PC-9 (cell line): ENCODE measurements at regions not wholly inside any gene's neighbourhood (a gene's known extent, or its start where the extent isn't known, plus 50 kb on each side); places are given as distances from the start of the nearest gene placed in this dataset.

Experiments
- BruUV-seq: library from RNA; stranded (reverse); fragments of 400-500 nt; replicated peaks from 2 replicates; lab custom pipeline; 2021; lab: Mats Ljungman, UMichigan
- CTCF ChIA-PET: fragments of 300-600 bp; sonication (Branson Sonifier 250); formaldehyde crosslinking; loops from one replicate; lab custom pipeline; 2022; ENCODE audit warnings: antibody characterized with exemption; lab: Charles Lee
- POLR2A ChIA-PET: fragments of 300-600 bp; sonication (Branson Sonifier 250); formaldehyde crosslinking; loops from one replicate; lab custom pipeline; 2022; ENCODE audit warnings: antibody characterized with exemption; ENCODE audit not compliant: unreplicated experiment; lab: Charles Lee
- DNase-seq, 2 experiments: peaks; one replicate each; pipeline versions ENCODE4 v3.0.0 to v3.0.0-alpha.2; 2015 to 2022; ENCODE audit warnings: mixed read lengths in 1 of 2
- H2AFZ ChIP-seq: fragments of 200-600 bp; sonication (generic); 2 replicates; pipeline ENCODE4 v1.8.1; 2017; ENCODE audit warnings: antibody characterized with exemption
- H3F3A ChIP-seq: fragments of 200-600 bp; sonication (generic); 2 replicates; pipeline ENCODE4 v1.8.1; 2017; ENCODE audit warnings: antibody characterized with exemption, mild to moderate bottlenecking, low read depth; ENCODE audit not compliant: insufficient read depth
- H3K27ac ChIP-seq: fragments of 200-600 bp; sonication (generic); 2 replicates; pipeline ENCODE4 v1.6.1; 2016; ENCODE audit warnings: mixed run types
- H3K27me3 ChIP-seq: fragments of 200-600 bp; sonication (generic); 2 replicates; pipeline ENCODE4 v1.6.1; 2016; ENCODE audit warnings: low read depth, mixed run types; ENCODE audit not compliant: insufficient read depth
- H3K36me3 ChIP-seq: fragments of 200-600 bp; sonication (generic); 2 replicates; pipeline ENCODE4 v1.6.1; 2016; ENCODE audit warnings: low read depth, mixed run types
- H3K4me1 ChIP-seq: fragments of 200-600 bp; sonication (generic); replicated peaks from 2 replicates; pipeline ENCODE4 v1.6.1; 2016; ENCODE audit warnings: mixed run types; ENCODE audit not compliant: insufficient read depth
- H3K4me2 ChIP-seq: fragments of 200-600 bp; sonication (generic); 2 replicates; pipeline ENCODE4 v1.6.1; 2017; ENCODE audit warnings: mixed run types
- H3K4me3 ChIP-seq: fragments of 200-600 bp; sonication (generic); 2 replicates; pipeline ENCODE4 v1.6.1; 2016; ENCODE audit warnings: mixed run types
- H3K79me2 ChIP-seq: fragments of 200-600 bp; sonication (generic); 2 replicates; pipeline ENCODE4 v1.6.1; 2017; ENCODE audit warnings: low read depth, mixed run types
- H3K9me2 ChIP-seq: fragments of 200-600 bp; sonication (generic); 2 replicates; pipeline ENCODE4 v1.8.1; 2017; ENCODE audit warnings: mild to moderate bottlenecking; ENCODE audit not compliant: insufficient read depth
- H3K9me3 ChIP-seq: fragments of 200-600 bp; sonication (generic); 2 replicates; pipeline ENCODE4 v1.8.1; 2016; ENCODE audit warnings: low read depth; ENCODE audit not compliant: insufficient read depth
- H4K20me1 ChIP-seq: fragments of 200-600 bp; sonication (generic); 2 replicates; pipeline ENCODE4 v1.8.1; 2017; ENCODE audit not compliant: insufficient read depth
- EZH2 ChIP-seq: fragments of 200-600 bp; sonication (generic); IDR thresholded peaks from 2 replicates; pipeline ENCODE4 v1.8.0; 2017; ENCODE audit warnings: antibody characterized with exemption, low read depth
- intact Hi-C: fragments of 100-400 bp; cut with micrococcal nuclease; formaldehyde crosslinking; loops from one replicate; pipeline ENCODE4 v1.10.0; 2022; ENCODE audit not compliant: unreplicated experiment
- TF ChIP-seq, protein P1 (sequence below): fragments of 200-600 bp; sonication (generic); conservative IDR thresholded peaks from 2 replicates; pipeline ENCODE4 v1.6.1; 2017; ENCODE audit warnings: mixed run types, antibody characterized with exemption, mild to moderate bottlenecking, moderate library complexity

DNA sequence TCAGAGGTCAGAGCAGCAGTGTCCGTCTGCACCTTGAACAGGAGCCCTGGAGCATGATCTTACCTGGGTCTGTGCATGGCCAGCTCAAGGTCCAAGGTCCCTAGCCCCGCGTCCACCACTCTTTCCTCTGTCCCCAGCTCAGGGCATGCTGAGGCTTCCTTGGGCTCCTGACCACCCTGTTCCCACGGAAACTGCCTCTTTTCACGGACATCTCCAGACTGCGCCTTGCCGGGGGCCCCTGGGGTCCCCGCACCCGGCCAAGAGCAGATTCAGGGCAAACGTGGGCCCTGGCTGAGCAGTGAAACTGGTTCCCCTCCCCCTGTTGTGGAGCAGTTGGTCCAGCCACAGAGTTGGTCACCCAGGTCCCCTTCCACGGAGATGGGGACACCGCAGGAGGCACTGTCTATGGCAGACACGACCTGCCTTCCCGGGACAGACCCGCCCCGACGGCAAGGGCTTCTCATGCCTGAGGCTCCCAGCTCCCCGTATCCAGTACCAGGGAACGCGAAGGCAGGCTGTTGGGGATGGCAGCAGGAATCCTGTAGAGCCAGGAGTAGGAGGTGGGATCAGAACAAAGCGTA lies 217.4 kb upstream of the PPP2R2D start:
- BruUV-seq = no TSS peak
- no peaks in the 10 kb centered on the region for H3K79me2 ChIP-seq
- no peaks in the 10 kb centered on the region for H3K9me2 ChIP-seq
- no peak overlapping the region for H3K27ac ChIP-seq
- H3K36me3 ChIP-seq = no peaks in the 10 kb centered on the region
- no peak overlapping the region for H2AFZ ChIP-seq
- no peaks in the 10 kb centered on the region for H4K20me1 ChIP-seq
- ChIA-PET CTCF (no interaction called here), POLR2A (no interaction called here)
- intact Hi-C loops = no loop called here
- no peak overlapping the region for H3K4me3 ChIP-seq
- H3K9me3 ChIP-seq = no peaks in the 10 kb centered on the region
- H3K27me3 ChIP-seq = peaks cover 64% of the 10 kb centered on the region
- no peak overlapping the region for H3K4me2 ChIP-seq
- no peaks in the 10 kb centered on the region for H3F3A ChIP-seq
- TF ChIP-seq, protein P1, sequence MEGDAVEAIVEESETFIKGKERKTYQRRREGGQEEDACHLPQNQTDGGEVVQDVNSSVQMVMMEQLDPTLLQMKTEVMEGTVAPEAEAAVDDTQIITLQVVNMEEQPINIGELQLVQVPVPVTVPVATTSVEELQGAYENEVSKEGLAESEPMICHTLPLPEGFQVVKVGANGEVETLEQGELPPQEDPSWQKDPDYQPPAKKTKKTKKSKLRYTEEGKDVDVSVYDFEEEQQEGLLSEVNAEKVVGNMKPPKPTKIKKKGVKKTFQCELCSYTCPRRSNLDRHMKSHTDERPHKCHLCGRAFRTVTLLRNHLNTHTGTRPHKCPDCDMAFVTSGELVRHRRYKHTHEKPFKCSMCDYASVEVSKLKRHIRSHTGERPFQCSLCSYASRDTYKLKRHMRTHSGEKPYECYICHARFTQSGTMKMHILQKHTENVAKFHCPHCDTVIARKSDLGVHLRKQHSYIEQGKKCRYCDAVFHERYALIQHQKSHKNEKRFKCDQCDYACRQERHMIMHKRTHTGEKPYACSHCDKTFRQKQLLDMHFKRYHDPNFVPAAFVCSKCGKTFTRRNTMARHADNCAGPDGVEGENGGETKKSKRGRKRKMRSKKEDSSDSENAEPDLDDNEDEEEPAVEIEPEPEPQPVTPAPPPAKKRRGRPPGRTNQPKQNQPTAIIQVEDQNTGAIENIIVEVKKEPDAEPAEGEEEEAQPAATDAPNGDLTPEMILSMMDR = no peak
- no peak for TF ChIP-seq EZH2
- no peak for DNase-seq
- H3K4me1 ChIP-seq = no peaks in the 10 kb centered on the region

GRCh38 chr10:131683941-131684340 lies 216.9 kb upstream of the PPP2R2D start:
- no peaks in the 10 kb centered on the region for H3K9me3 ChIP-seq
- H3K4me1 ChIP-seq = no peaks in the 10 kb centered on the region
- H3K79me2 ChIP-seq = no peaks in the 10 kb centered on the region
- BruUV-seq = no TSS peak
- H3K9me2 ChIP-seq = no peaks in the 10 kb centered on the region
- H3K36me3 ChIP-seq = no peaks in the 10 kb centered on the region
- ChIA-PET POLR2A (no interaction called here), CTCF (no interaction called here)
- no peak overlapping the region for H2AFZ ChIP-seq
- no peaks in the 10 kb centered on the region for H3F3A ChIP-seq
- no peak overlapping the region for H3K4me2 ChIP-seq
- H3K27me3 ChIP-seq = peaks cover 59% of the 10 kb centered on the region
- intact Hi-C loops = no loop called here
- no peak overlapping the region for H3K4me3 ChIP-seq
- TF ChIP-seq, protein P1 = no peak
- no peak for TF ChIP-seq EZH2
- H3K27ac ChIP-seq = no peak overlapping the region
- no peak for DNase-seq
- H4K20me1 ChIP-seq = no peaks in the 10 kb centered on the region

- Histone ChIP-seq H3K27ac (no peak overlapping the region), H3K4me3 (no peak overlapping the region), H3K4me1 (no peaks in the 10 kb centered on the region), H2AFZ (no peak overlapping the region), H4K20me1 (no peaks in the 10 kb centered on the region), H3K79me2 (no peaks in the 10 kb centered on the region), H3K4me2 (no peak overlapping the region), H3K36me3 (no peaks in the 10 kb centered on the region), H3F3A (no peaks in the 10 kb centered on the region), H3K9me3 (no peaks in the 10 kb centered on the region), H3K27me3 (peaks cover 48% of the 10 kb centered on the region), H3K9me2 (no peaks in the 10 kb centered on the region)
- POLR2A ChIA-PET = no interaction called here
- CTCF ChIA-PET = no interaction called here
- DNase-seq = no peak
- BruUV-seq = no TSS peak
- intact Hi-C loops = no loop called here
- TF ChIP-seq EZH2 = no peak
- TF ChIP-seq, protein P1 = no peak
Measured at GRCh38 chr10:131685007-131685406, 215.8 kb upstream of the PPP2R2D start.
